Liver (tissue), 8 donors: ENCODE measurements at regions not wholly inside any gene's neighbourhood (a gene's known extent, or its start where the extent isn't known, plus 50 kb on each side); places are given as distances from the start of the nearest gene placed in this dataset.

ENCODE experiments used
- DNase-seq: peaks from one replicate; pipeline ENCODE4 v3.0.0-alpha.2; 2017; ENCODE audit warnings: low spot score
- H3K27ac ChIP-seq, 2 donors: one replicate each; pipeline ENCODE4 v1.7.0; 2013; ENCODE audit warnings: inconsistent platforms in 2 of 2, low read length in 2 of 2, control low read depth in 1 of 2, low read depth in 1 of 2, mild to moderate bottlenecking in 1 of 2
- H3K27me3 ChIP-seq, 4 donors: one replicate each; pipeline versions ENCODE4 v1.6.1 to v1.7.0; 2013; ENCODE audit warnings: low read length in 3 of 4, inconsistent platforms in 1 of 4, mild to moderate bottlenecking in 1 of 4, moderate library complexity in 1 of 4; ENCODE audit not compliant: control insufficient read depth in 4 of 4, insufficient read depth in 4 of 4
- H3K36me3 ChIP-seq, 4 donors: one replicate each; pipeline versions ENCODE4 v1.6.1 to v1.7.0; 2013; ENCODE audit warnings: low read length in 3 of 4, mild to moderate bottlenecking in 3 of 4, low read depth in 1 of 4, moderate library complexity in 1 of 4; ENCODE audit not compliant: control insufficient read depth in 4 of 4, insufficient read depth in 3 of 4
- H3K4me1 ChIP-seq, 4 donors: one replicate each; pipeline versions ENCODE4 v1.6.1 to v1.7.0; 2013; ENCODE audit warnings: low read length in 3 of 4, mild to moderate bottlenecking in 3 of 4, moderate library complexity in 1 of 4; ENCODE audit not compliant: control insufficient read depth in 4 of 4, insufficient read depth in 4 of 4
- H3K4me3 ChIP-seq, 3 donors: one replicate each; pipeline versions ENCODE4 v1.6.1 to v1.7.0; 2013; ENCODE audit warnings: low read length in 3 of 3, control low read depth in 1 of 3, low read depth in 1 of 3, mild to moderate bottlenecking in 1 of 3
- H3K9ac ChIP-seq, 2 donors: one replicate each; pipeline ENCODE4 v1.7.0; 2013; ENCODE audit warnings: low read length in 2 of 2, mild to moderate bottlenecking in 2 of 2, moderate library complexity in 2 of 2, control low read depth in 1 of 2, low read depth in 1 of 2
- H3K9me3 ChIP-seq, 4 donors: one replicate each; pipeline versions ENCODE4 v1.6.1 to v1.7.0; 2013; ENCODE audit warnings: low read length in 3 of 4; ENCODE audit not compliant: control insufficient read depth in 4 of 4
- ATF3 ChIP-seq: IDR thresholded peaks from 2 replicates; pipeline ENCODE4 v1.6.1; 2016; ENCODE audit warnings: antibody characterized with exemption
- CTCF ChIP-seq: fragments of 150-350 bp; IDR thresholded peaks from 2 replicates; pipeline ENCODE4 v1.5.1; 2017; ENCODE audit warnings: improper control_type of control experiment, low read depth, low read length; ENCODE audit not compliant: missing input control
- EGR1 ChIP-seq, 2 donors: IDR thresholded peaks; 2 replicates each; pipeline ENCODE4 v1.6.1; 2016 to 2018; ENCODE audit warnings: antibody characterized with exemption in 2 of 2, low read depth in 2 of 2
- FOXA1 ChIP-seq: IDR thresholded peaks from 2 replicates; pipeline ENCODE4 v1.6.1; 2016; ENCODE audit warnings: antibody characterized with exemption
- FOXA2 ChIP-seq: IDR thresholded peaks from 2 replicates; pipeline ENCODE4 v1.6.1; 2016; ENCODE audit warnings: antibody characterized with exemption
- GABPA ChIP-seq, 2 donors: IDR thresholded peaks in 1 of 2; conservative IDR thresholded peaks in 1 of 2; 2 replicates each; pipeline ENCODE4 v1.6.1; 2016; ENCODE audit warnings: antibody characterized with exemption in 2 of 2, mild to moderate bottlenecking in 1 of 2, moderate library complexity in 1 of 2
- HNF4A ChIP-seq, 2 donors: conservative IDR thresholded peaks; 2 replicates each; pipeline ENCODE4 v1.6.1; 2016; ENCODE audit warnings: antibody characterized with exemption in 2 of 2, mild to moderate bottlenecking in 2 of 2
- HNF4G ChIP-seq: IDR thresholded peaks from 2 replicates; pipeline ENCODE4 v1.6.1; 2016; ENCODE audit warnings: antibody characterized with exemption
- JUND ChIP-seq, 2 donors: IDR thresholded peaks; 2 replicates each; pipeline ENCODE4 v1.6.1; 2016; ENCODE audit warnings: antibody characterized with exemption in 2 of 2
- MAX ChIP-seq: IDR thresholded peaks from 2 replicates; pipeline ENCODE4 v1.6.1; 2016; ENCODE audit warnings: antibody characterized with exemption
- NR2F2 ChIP-seq: IDR thresholded peaks from 2 replicates; pipeline ENCODE4 v1.6.1; 2016; ENCODE audit warnings: antibody characterized with exemption
- RAD21 ChIP-seq, 2 donors: IDR thresholded peaks; 2 replicates each; pipeline ENCODE4 v1.6.1; 2016; ENCODE audit warnings: antibody characterized with exemption in 2 of 2, mild to moderate bottlenecking in 2 of 2
- REST ChIP-seq: IDR thresholded peaks from 2 replicates; pipeline ENCODE4 v1.6.1; 2016; ENCODE audit warnings: antibody characterized with exemption, mild to moderate bottlenecking
- RXRA ChIP-seq, 2 donors: IDR thresholded peaks; 2 replicates each; pipeline ENCODE4 v1.6.1; 2017 to 2018; ENCODE audit warnings: antibody characterized with exemption in 2 of 2, mild to moderate bottlenecking in 1 of 2
- SP1 ChIP-seq: IDR thresholded peaks from 2 replicates; pipeline ENCODE4 v1.6.1; 2018; ENCODE audit warnings: antibody characterized with exemption, mild to moderate bottlenecking
- TAF1 ChIP-seq: conservative IDR thresholded peaks from 2 replicates; pipeline ENCODE4 v1.6.1; 2016; ENCODE audit warnings: antibody characterized with exemption, mild to moderate bottlenecking
- YY1 ChIP-seq: IDR thresholded peaks from 2 replicates; pipeline ENCODE4 v1.6.1; 2016; ENCODE audit warnings: antibody characterized with exemption, mild to moderate bottlenecking
- ZBTB33 ChIP-seq: IDR thresholded peaks from 2 replicates; pipeline ENCODE4 v1.6.1; 2016; ENCODE audit warnings: antibody characterized with exemption
- WGBS: extraction: QIAGEN DNeasy Blood & Tissue Kit; methylation state at CpG from one replicate; pipeline ENCODE4 v1.1.7; 2013; 5-methylcytosine and 5-hydroxymethylcytosine counted together
- donor health status: healthy.
- donor health status: healthy.
- donor health status: healthy.
- donor health status: healthy.
- donor health status: healthy.

- Histone ChIP-seq H3K36me3 (no peaks in the 10 kb centered on the region), H3K4me3 (no peak overlapping the region), H3K9me3 (no peaks in the 10 kb centered on the region), H3K4me1 (no peaks in the 10 kb centered on the region), H3K9ac (no peak overlapping the region), H3K27ac (no peak overlapping the region), H3K27me3 (no peaks in the 10 kb centered on the region)
- no peak for DNase-seq
- TF ChIP-seq SP1 (no peak), FOXA1 (no peak), RXRA (IDR thresholded peaks at IDR 0.05) (no peak), ATF3 (no peak), EGR1 (IDR thresholded peaks at IDR 0.05; ENCODE audit: low read depth in 2 of 2) (no peak), NR2F2 (no peak), GABPA (IDR thresholded peaks at IDR 0.05 in 1 of 2, conservative IDR thresholded peaks at IDR 0.05 in 1 of 2) (no peak), HNF4A (conservative IDR thresholded peaks at IDR 0.05) (no peak), YY1 (no peak), REST (no peak), TAF1 (no peak), RAD21 (IDR thresholded peaks at IDR 0.05) (no peak), FOXA2 (no peak)
Measured at GRCh38 chr2:194610297-194610696, 1046.7 kb upstream of the SLC39A10 start.

- no peak overlapping the region for H3K4me3 ChIP-seq
- no peaks in the 10 kb centered on the region for H3K36me3 ChIP-seq
- H3K4me1 ChIP-seq: no peaks in the 10 kb centered on the region
- H3K27me3 ChIP-seq: no peaks in the 10 kb centered on the region
- TF ChIP-seq FOXA1 (no peak), ZBTB33 (no peak), ATF3 (no peak), GABPA (IDR thresholded peaks at IDR 0.05 in 1 of 2, conservative IDR thresholded peaks at IDR 0.05 in 1 of 2) (no peak), FOXA2 (no peak), RAD21 (IDR thresholded peaks at IDR 0.05) (no peak), MAX (no peak), SP1 (no peak), JUND (IDR thresholded peaks at IDR 0.05) (no peak), YY1 (no peak), CTCF (no peak), RXRA (IDR thresholded peaks at IDR 0.05) (no peak), HNF4G (no peak)
- WGBS: 90% methylated on average over 5 of the region's 5 CpGs
- H3K9me3 ChIP-seq: peaks cover 0 to 12% (median 7%) of the 10 kb centered on the region in 4 donors
- no peak for DNase-seq
- H3K27ac ChIP-seq: no peak overlapping the region
- no peak overlapping the region for H3K9ac ChIP-seq
Measured at GRCh38 chr2:194603429-194603828, 1053.6 kb upstream of the SLC39A10 start.
